DMS53 (cell line): ENCODE measurements at regions not wholly inside any gene's neighbourhood (a gene's known extent, or its start where the extent isn't known, plus 50 kb on each side); places are given as distances from the start of the nearest gene placed in this dataset.

Experiments
- DNase-seq: peaks from one replicate; lab custom pipeline; 2025; lab: John Stamatoyannopoulos, UW

DNA sequence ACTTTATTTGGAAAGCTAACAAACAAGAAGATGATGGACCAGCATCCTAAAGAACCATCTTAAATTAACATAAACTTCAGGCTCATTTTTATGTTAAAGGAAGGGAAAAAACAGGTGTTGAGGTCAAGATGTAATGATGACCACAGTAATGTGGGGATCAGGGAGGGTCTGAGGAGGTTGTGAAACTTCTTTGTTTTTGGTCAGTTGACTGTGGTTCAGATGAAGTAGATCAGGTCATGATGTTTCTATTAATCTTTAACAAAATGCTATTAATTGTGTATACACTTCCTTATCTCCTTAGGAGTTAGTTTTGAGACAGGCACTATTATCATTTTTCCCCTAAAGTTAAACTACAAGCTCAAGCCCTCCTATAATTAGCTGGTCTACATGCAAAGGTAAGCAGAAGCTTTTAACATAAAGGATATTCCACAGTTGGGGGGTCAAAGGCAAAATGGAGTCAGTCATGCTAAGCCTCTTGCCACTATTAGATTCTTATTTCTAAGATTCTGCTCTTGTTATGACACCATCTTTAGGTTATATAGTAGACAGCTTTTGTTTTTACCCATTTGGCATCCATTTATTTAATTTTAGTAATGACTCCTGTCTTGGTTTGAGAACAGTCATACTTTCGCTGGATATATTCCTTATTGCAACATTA lies 800.1 kb upstream of the PCDH9 start:
- no peak for DNase-seq

DNA sequence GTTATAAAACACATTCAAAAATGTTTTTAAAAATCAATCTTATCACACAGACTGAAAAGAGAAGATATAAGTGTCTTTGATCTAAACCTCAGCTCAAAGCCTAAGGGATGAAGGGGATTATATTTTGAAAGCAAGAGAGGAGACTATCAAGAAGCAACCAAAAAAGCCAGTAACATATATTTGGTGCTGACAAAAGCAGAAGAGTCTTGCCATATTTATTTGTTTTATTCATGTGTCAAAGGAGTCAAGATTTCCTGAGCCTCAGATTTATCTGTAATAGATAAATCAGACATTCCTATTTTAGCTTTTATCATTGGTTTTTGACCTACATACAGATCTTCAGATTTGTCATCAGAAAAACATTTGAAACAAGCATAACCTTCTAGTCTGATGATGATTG lies 798.6 kb upstream of the PCDH9 start:
- DNase-seq = no peak

DNA sequence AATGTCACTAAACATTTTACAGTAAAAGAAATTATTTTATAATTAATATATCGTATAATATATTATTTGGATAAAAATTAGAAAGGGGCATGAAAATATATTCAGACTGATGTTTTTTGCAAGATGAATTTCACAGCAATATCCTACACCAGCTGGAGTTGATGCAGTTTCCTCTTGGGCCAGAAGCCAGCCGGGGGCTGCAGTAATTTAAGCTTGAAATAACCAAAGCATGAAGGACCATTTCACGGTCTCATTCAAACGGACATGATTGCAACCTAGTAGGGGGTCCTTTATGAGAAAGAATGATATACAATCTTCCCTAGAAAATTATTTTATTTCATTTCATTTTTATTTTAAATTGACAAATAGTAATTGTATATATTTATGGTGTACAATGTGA lies 797.2 kb upstream of the PCDH9 start:
- DNase-seq = no peak

DNA sequence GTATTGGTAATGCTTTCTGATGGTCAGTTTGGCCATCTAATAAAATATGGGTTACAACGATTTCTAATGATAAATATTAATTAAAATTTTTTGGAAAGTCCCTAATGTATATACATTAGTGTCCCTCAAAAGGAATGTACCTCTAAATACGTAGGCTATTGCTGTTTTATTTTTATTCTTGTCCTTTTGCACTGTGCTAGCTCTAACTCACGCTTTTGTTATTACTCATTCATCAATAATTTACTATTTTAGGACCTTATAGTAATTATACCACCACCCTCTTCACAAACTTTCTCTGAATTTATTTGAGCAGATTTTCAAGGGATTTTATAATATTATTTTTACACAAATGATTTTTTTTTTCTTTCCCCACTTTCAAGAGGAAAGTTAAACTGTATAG lies 795.9 kb upstream of the PCDH9 start:
- DNase-seq = no peak

DNA sequence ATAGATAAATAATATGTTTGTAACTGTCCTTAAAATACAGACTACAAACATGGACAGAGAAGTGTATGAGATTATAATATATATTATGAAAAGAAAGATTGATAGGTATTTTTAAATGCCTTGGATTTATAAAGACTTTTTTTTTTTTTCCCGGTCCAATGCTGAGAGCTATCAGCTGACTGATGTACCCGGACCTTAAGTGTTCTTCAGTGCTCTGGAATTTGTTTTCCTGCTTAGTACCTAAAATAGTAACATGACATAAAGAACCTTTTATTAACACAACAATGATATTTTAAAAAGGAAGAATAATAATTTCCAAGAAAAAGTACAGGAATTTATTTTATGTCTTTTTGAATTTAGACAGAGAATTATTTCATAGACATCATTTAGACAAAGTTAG lies 795.5 kb upstream of the PCDH9 start:
- DNase-seq = no peak

- DNase-seq = no peak
Measured at GRCh38 chr13:68023838-68024581, 793.9 kb upstream of the PCDH9 start.

GRCh38 chr13:68019901-68020300 lies 789.8 kb upstream of the PCDH9 start:
- DNase-seq = no peak

DNA sequence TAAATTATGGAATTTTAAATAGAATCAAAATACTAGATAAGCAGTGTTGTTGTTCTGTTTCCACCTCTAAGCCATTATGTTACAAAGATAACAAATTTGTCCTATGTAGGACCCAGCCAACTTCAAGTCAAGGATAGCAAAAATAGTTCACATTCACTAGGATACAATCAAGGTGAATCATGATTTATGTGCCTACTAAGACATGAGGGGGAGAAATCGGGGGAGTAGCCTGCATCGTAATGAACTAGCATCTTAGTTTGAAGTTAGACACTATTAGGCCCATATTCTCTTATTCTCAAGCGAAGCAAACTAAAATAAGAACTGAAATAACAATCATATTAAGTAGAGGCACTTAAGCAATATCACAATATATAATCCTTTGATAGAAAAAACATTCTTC lies 779.4 kb upstream of the PCDH9 start:
- DNase-seq = no peak

DNA sequence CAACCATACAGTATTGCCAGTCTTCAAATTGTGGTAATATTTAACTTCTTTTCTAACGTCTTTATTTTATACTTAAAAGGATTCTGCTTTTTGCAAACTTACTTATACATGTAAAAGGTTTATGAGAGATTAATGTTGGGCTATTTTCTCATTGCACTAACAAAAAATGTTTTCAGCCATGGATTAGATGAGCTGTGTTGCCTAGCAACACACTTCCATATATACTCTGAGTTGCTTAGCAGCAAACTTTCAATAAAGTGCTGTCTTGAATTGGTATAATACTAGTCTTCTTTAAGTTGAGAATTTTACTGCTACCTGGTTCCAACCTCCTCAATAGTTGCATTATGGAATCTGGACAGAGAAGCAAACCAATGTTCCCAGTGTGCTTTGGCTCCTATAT lies 777.4 kb upstream of the PCDH9 start:
- DNase-seq = no peak

DNA sequence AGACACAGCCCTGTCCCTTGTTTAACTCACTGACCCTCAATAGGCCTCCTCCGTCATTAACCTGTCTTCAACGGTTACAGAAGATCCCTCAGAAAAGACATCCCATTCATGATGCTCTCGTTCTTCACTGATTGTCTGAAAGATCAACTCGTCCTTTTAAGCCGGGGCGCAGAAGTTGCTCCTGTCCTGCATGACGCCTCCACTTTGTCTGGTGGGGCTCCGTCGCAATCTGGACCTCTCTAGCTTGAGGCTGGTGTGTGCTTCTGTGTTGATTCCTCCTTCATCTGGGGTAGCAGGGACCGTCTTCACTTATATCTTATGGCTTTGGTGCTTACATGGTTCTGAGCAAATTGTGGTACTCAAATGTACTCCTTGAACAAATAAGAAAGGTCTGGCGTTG lies 766.0 kb upstream of the PCDH9 start:
- DNase-seq = no peak

GRCh38 chr13:67990868-67991267 lies 760.7 kb upstream of the PCDH9 start:
- DNase-seq = no peak

GRCh38 chr13:67986234-67986633 lies 756.1 kb upstream of the PCDH9 start:
- no peak for DNase-seq

- DNase-seq = no peak
Measured at GRCh38 chr13:67977066-67977465, 746.9 kb upstream of the PCDH9 start.

DNA sequence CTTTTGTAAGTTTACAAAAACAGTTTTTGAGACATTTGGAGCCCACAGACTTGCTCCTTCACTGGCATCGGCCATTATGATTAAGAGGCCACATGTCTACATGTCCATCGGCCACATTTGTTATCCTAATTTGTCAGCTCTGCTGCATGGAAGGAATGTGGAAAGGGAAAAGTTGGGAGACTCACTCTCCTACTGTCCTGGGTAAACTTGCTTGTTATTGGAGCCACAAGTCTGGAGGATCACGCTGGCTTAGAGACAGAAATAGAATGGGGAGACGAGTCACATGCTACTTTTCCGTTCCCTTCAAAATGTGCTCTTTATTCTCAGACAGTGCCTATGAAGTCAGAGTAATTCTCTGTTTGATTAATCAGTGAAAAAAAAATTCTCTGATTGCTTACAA lies 741.2 kb upstream of the PCDH9 start:
- no peak for DNase-seq

- no peak for DNase-seq
Measured at GRCh38 chr13:67967031-67967430, 736.9 kb upstream of the PCDH9 start.

- no peak for DNase-seq
Measured at GRCh38 chr13:67966065-67966464, 735.9 kb upstream of the PCDH9 start.

GRCh38 chr13:67964986-67965385 lies 734.9 kb upstream of the PCDH9 start:
- DNase-seq = no peak

DNA sequence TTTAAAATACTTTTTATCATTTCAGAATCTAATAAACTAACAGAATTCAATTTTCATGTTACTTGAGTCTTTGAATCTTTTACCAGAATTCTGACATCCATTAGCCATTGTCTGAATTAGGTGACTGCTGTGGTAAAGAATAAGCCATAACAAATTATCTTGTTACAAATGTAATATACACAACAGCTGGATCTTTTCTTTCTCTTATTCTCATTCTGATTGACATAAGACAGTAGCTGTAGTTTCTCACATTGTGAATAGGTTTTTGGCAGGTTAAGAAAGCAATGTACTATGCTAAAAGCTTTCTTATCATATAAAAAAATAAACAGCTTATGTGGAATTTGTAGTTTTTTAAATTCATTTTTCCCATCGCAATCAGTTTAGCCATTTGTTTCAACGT lies 734.0 kb upstream of the PCDH9 start:
- DNase-seq = no peak

DNA sequence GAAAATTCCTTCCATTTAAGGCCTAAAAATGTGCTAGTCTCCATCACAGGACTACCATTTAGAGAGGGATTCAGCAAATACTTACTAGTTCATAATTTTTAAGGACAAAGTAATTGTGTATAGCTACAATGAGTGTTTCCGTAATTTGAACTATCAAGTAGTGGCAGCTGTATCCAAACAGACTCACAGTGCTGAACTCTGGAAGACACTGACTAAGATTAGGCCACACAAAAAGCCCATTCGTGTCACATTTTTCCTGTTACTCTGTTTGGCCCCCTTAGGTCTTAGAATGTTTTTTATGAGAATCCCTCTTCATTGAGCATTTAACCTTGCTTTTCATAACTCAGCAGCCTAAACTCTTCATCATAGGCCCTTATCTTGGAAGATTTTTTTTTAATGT lies 731.2 kb upstream of the PCDH9 start:
- no peak for DNase-seq

DNA sequence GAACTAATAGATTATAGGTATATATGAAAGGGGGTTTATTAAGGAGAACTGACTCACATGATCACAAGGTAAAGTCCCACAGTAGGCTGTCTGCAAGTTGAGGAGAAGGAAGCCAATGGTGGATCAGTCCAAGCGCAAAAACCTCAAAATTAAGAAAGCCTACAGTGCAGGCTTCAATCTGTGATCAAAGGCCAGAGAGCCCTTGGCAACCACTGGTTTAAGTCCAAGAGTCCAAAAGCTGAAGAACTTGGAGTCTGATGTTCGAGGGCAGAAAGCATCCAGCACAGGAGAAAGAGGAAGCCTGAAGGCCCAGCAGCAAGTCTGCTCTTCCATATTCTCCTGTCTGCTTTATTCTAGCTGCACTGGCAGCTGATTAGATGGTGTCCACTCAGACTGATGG lies 721.3 kb upstream of the PCDH9 start:
- no peak for DNase-seq

DNA sequence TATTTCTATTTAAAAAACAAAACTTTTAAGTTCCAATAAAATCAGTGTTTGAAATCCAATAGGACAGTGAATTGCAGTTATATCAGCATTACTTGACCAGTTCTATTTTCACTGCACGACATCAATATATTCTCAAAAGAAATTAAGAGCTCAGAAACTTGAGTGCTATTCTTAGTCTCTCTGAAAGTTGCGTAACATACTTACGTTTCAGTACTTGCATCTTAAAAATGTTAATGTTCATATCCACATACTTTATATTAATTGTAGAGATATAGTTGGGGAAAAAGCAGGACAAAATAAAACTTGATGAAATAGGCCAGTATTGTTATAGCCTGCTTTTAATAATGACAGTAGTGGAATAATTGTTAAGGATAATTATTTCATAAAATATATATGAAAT lies 720.5 kb upstream of the PCDH9 start:
- no peak for DNase-seq

GRCh38 chr13:67946131-67946530 lies 716.0 kb upstream of the PCDH9 start:
- no peak for DNase-seq

DNA sequence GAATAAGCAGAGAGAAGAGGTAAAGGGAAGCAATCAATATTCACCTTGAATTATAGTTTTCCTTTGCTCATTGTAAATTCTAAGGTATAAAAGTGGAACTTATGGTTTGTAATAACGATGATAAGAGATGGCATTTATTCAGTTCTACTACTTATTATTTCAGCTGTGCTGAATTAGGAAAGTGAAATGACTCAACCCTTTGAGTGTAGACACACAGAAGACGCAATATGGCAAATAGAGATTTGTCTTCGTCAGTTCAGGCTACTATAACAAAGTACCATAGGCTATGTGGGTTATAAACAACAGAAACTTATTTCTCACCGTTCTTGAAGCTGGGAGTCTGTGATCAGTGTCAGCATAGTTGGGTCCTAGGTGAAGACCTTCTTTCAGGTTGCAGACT lies 713.0 kb upstream of the PCDH9 start:
- DNase-seq = no peak

DNA sequence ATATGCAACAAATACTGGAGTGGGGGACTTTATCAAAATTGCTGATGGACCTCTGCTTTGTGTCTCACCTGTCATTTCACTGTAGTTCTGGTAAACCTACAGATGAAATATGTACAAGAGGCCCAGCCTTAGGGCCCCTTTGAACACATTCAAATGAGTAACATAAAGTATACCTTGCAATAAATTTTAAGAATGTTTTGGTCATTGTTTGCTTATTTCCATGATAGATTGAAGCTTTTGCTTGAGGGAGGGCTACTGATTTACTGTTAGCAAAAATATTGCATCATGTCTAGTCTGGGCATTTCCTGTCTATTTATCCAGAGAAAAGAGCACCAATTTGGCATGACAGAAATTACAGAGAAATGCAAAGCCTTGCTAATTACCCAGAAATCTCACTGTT lies 705.5 kb upstream of the PCDH9 start:
- DNase-seq = no peak
